Keratinocyte (primary cell): ENCODE measurements at regions not wholly inside any gene's neighbourhood (a gene's known extent, or its start where the extent isn't known, plus 50 kb on each side); places are given as distances from the start of the nearest gene placed in this dataset.

Experiments used
- CTCF ChIP-seq, 3 experiments: IDR thresholded peaks in 1 of 3; conservative IDR thresholded peaks in 1 of 3; optimal IDR thresholded peaks in 1 of 3; 2 replicates in 2 of 3; 3 replicates in 1 of 3; pipeline versions ENCODE3 to v1.5.1; 2011; ENCODE audit warnings: low read length in 3 of 3, mild to moderate bottlenecking in 3 of 3, moderate library complexity in 2 of 3, control low read depth in 1 of 3, inconsistent platforms in 1 of 3; ENCODE audit not compliant: insufficient read depth in 2 of 3; ENCODE audit errors: extremely low read depth in 1 of 3
- EZH2 ChIP-seq: IDR thresholded peaks from one replicate; pipeline ENCODE4 v1.6.1; 2012; ENCODE audit warnings: inconsistent platforms, mild to moderate bottlenecking, low read length, moderate library complexity

- no peak for TF ChIP-seq CTCF (optimal IDR thresholded peaks at IDR 0.05 in 1 of 3, IDR thresholded peaks at IDR 0.05 in 1 of 3, conservative IDR thresholded peaks at IDR 0.05 in 1 of 3; ENCODE audit: extremely low read depth in 1 of 3, insufficient read depth in 2 of 3, low read length in 3 of 3)
- TF ChIP-seq EZH2: no peak
Measured at GRCh38 chr4:87919941-87920340, 55.6 kb upstream of the SPP1 start.
